CD8-positive, alpha-beta memory T cell (primary cell): ENCODE measurements at regions not wholly inside any gene's neighbourhood (a gene's known extent, or its start where the extent isn't known, plus 50 kb on each side); places are given as distances from the start of the nearest gene placed in this dataset.

Experiments used
- CTCF ChIA-PET: fragments of 350-600 bp; sonication (Branson Sonifier 250); formaldehyde crosslinking; loops from one replicate; lab custom pipeline; 2021; ENCODE audit warnings: antibody characterized with exemption; lab: Charles Lee
- POLR2A ChIA-PET: fragments of 350-600 bp; sonication (Branson Sonifier 250); formaldehyde crosslinking; loops from one replicate; lab custom pipeline; 2021; ENCODE audit warnings: antibody characterized with exemption; lab: Charles Lee
- DNase-seq, 5 donors: peaks; one replicate each; pipeline versions ENCODE4 v3.0.0 to v3.0.0-alpha.2; 2020 to 2022; ENCODE audit warnings: mixed read lengths in 1 of 5
- H3K27ac ChIP-seq: one replicate; pipeline ENCODE4 v1.7.0; 2013; ENCODE audit warnings: low read depth, mild to moderate bottlenecking, low read length, moderate library complexity
- H3K27me3 ChIP-seq: 2 replicates; pipeline ENCODE4 v1.7.0; 2013; ENCODE audit warnings: low read length, mild to moderate bottlenecking; ENCODE audit not compliant: insufficient read depth, poor library complexity, severe bottlenecking
- H3K36me3 ChIP-seq: 2 replicates; pipeline ENCODE4 v1.7.0; 2013; ENCODE audit warnings: mild to moderate bottlenecking, low read length, moderate library complexity; ENCODE audit not compliant: insufficient read depth
- H3K4me1 ChIP-seq: 2 replicates; pipeline ENCODE4 v1.7.0; 2013; ENCODE audit warnings: mild to moderate bottlenecking, low read length, moderate library complexity; ENCODE audit not compliant: insufficient read depth
- H3K4me3 ChIP-seq: 2 replicates; pipeline ENCODE4 v1.7.0; 2013; ENCODE audit warnings: mild to moderate bottlenecking, low read length
- H3K9me3 ChIP-seq: 2 replicates; pipeline ENCODE4 v1.7.0; 2013; ENCODE audit warnings: mild to moderate bottlenecking, low read length
- H3K27ac Mint-ChIP-seq, 8 donors: one replicate each; pipeline ENCODE4 v1.8.0; 2020 to 2021; ENCODE audit warnings: mixed read lengths in 8 of 8, mild to moderate bottlenecking in 6 of 8, inconsistent platforms in 3 of 8, moderate library complexity in 3 of 8
- H3K27me3 Mint-ChIP-seq, 2 donors: one replicate each; pipeline ENCODE4 v1.8.0; 2020 to 2021; ENCODE audit warnings: mixed read lengths in 2 of 2, mild to moderate bottlenecking in 1 of 2, moderate library complexity in 1 of 2
- H3K36me3 Mint-ChIP-seq, 3 donors: one replicate each; pipeline ENCODE4 v1.8.0; 2020 to 2021; ENCODE audit warnings: mixed read lengths in 3 of 3, inconsistent platforms in 1 of 3, mild to moderate bottlenecking in 1 of 3
- H3K4me1 Mint-ChIP-seq, 3 donors: one replicate each; pipeline ENCODE4 v1.8.0; 2020 to 2021; ENCODE audit warnings: mixed read lengths in 3 of 3, inconsistent platforms in 1 of 3, mild to moderate bottlenecking in 1 of 3
- H3K4me3 Mint-ChIP-seq, 7 donors: one replicate each; pipeline ENCODE4 v1.8.0; 2020 to 2021; ENCODE audit warnings: mixed read lengths in 7 of 7, mild to moderate bottlenecking in 6 of 7, moderate library complexity in 4 of 7, inconsistent platforms in 2 of 7
- H3K9me3 Mint-ChIP-seq, 5 donors: one replicate each; pipeline ENCODE4 v1.8.0; 2020 to 2022; ENCODE audit warnings: mixed read lengths in 5 of 5, mild to moderate bottlenecking in 3 of 5, moderate library complexity in 2 of 5, inconsistent platforms in 1 of 5

DNA sequence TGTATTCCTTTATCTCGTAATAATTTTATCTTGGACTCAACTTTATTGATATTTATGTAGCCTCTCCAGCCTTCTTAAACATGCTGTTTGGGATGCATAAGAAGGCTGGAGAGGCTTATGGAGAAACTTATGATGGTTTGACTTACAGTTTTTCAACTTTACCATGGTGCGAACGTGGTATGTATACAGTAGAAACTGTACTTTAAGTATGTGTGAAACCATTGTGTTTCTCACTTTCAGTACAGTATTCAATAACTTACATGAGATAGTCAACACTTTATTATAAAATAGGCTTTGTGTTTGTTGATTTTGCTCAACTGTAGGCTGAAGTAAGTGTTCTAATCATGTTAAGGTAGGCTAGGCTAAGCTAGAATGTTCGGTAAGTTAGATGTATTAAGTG, 206.8 kb downstream of the SEC14L1 start:
- no peak overlapping the region for H3K27ac Mint-ChIP-seq
- H3K36me3 Mint-ChIP-seq, result no peaks in the 10 kb centered on the region
- Histone ChIP-seq H3K4me3 (no peak overlapping the region), H3K4me1 (peaks cover 36% of the 10 kb centered on the region), H3K36me3 (no peaks in the 10 kb centered on the region), H3K27me3 (no peaks in the 10 kb centered on the region), H3K27ac (no peak overlapping the region), H3K9me3 (no peaks in the 10 kb centered on the region)
- no peaks in the 10 kb centered on the region for H3K27me3 Mint-ChIP-seq
- no peaks in the 10 kb centered on the region for H3K9me3 Mint-ChIP-seq
- peak overlapping the region in 1 of 7 donors; percentile 9 for H3K4me3 Mint-ChIP-seq
- CTCF ChIA-PET, result interaction anchor here (0.7 to 2.0 kb wide), 4 partner anchors 10 to 147 kb away, joined by 3 to 6 read pairs (median 4); no protein-coding TSS in a partner anchor
- no peak for DNase-seq
- POLR2A ChIA-PET, result interaction anchor here (0.6 to 0.7 kb wide), 3 partner anchors 11 to 1245 kb away, joined by 3 to 6 read pairs (median 3); no protein-coding TSS in a partner anchor
- peaks cover 37 to 59% (median 59%) of the 10 kb centered on the region in 3 donors for H3K4me1 Mint-ChIP-seq

GRCh38 chr17:77349976-77350830, 209.4 kb downstream of the SEC14L1 start:
- Histone ChIP-seq H3K36me3 (no peaks in the 10 kb centered on the region), H3K27ac (no peak overlapping the region), H3K27me3 (no peaks in the 10 kb centered on the region), H3K4me1 (peaks cover 14% of the 10 kb centered on the region), H3K9me3 (no peaks in the 10 kb centered on the region), H3K4me3 (no peak overlapping the region)
- Mint-ChIP-seq H3K36me3 (no peaks in the 10 kb centered on the region), H3K4me1 (peaks cover 19 to 34% (median 34%) of the 10 kb centered on the region in 3 donors), H3K4me3 (no peak overlapping the region), H3K27me3 (no peaks in the 10 kb centered on the region), H3K27ac (no peak overlapping the region), H3K9me3 (no peaks in the 10 kb centered on the region)
- ChIA-PET CTCF (interaction anchor here (1.5 kb wide), 1 partner anchor 18 kb away, joined by 5 read pairs; no protein-coding TSS in a partner anchor), POLR2A (no interaction called here)
- peak in 1 of 5 donors; percentile 13 for DNase-seq

GRCh38 chr17:77352441-77352840, 211.7 kb downstream of the SEC14L1 start:
- POLR2A ChIA-PET, result no interaction called here
- H3K4me1 Mint-ChIP-seq, result peaks cover 14 to 30% (median 24%) of the 10 kb centered on the region in 3 donors
- CTCF ChIA-PET, result no interaction called here
- H3K9me3 ChIP-seq, result no peaks in the 10 kb centered on the region
- no peak overlapping the region for H3K4me3 Mint-ChIP-seq
- H3K27ac Mint-ChIP-seq, result peak overlapping the region in 1 of 8 donors; percentile 67
- H3K27ac ChIP-seq, result no peak overlapping the region
- H3K4me3 ChIP-seq, result no peak overlapping the region
- DNase-seq, result no peak
- no peaks in the 10 kb centered on the region for H3K36me3 Mint-ChIP-seq
- H3K9me3 Mint-ChIP-seq, result peaks cover 0 to 3% (median 0%) of the 10 kb centered on the region in 5 donors
- no peaks in the 10 kb centered on the region for H3K36me3 ChIP-seq
- H3K27me3 Mint-ChIP-seq, result peaks cover 0 to 13% of the 10 kb centered on the region in 2 donors
- peaks cover 14% of the 10 kb centered on the region for H3K4me1 ChIP-seq
- H3K27me3 ChIP-seq, result no peaks in the 10 kb centered on the region

GRCh38 chr17:77352996-77353395, 212.2 kb downstream of the SEC14L1 start:
- Histone ChIP-seq H3K27ac (no peak overlapping the region), H3K4me3 (no peak overlapping the region), H3K4me1 (peaks cover 14% of the 10 kb centered on the region), H3K9me3 (no peaks in the 10 kb centered on the region), H3K27me3 (no peaks in the 10 kb centered on the region), H3K36me3 (no peaks in the 10 kb centered on the region)
- peaks cover 16 to 33% (median 23%) of the 10 kb centered on the region in 3 donors for H3K4me1 Mint-ChIP-seq
- ChIA-PET CTCF (interaction anchor here (0.6 kb wide), 1 partner anchor 47 kb away, joined by 3 read pairs; no protein-coding TSS in a partner anchor), POLR2A (no interaction called here)
- H3K4me3 Mint-ChIP-seq, result no peak overlapping the region
- peak overlapping the region in 1 of 8 donors; percentile 67 for H3K27ac Mint-ChIP-seq
- H3K9me3 Mint-ChIP-seq, result peaks cover 0 to 3% (median 0%) of the 10 kb centered on the region in 5 donors
- DNase-seq, result peak in 1 of 5 donors; percentile 36
- peaks cover 0 to 17% of the 10 kb centered on the region in 2 donors for H3K27me3 Mint-ChIP-seq
- H3K36me3 Mint-ChIP-seq, result no peaks in the 10 kb centered on the region

DNA sequence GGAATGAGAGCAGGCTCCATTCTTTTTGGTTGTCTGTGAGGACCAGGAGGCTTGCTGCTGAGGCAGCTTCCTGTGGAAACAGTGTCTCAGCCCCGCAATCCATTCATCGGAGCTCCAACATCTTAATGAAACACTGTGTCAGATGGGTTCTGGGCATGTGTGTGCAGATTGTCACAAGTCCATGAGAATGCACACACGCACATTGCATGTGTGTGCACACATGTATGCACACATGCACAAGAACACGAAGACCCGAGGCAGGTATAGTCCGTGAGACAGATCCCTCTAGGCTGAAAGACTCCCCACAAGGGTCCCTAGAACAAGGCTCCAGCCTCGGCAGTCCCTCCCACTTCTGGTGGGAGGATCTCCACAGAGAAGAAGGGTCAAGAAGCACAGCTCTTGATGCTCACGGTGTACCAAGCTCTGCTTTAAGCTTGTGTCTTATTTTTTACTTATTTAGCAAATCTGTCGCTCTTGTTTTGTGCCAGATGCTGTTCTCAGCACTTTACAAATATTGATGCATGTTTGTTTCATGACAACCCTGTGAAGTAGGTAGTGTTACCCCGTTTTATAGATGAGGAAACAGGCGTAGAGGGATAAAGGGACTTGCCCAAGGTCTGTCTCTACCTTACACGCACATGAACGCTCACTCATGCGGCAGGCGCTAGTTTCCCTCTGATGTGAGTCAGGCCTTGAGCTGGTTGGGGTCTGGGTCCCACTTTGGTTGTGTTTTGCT, 213.1 kb downstream of the SEC14L1 start:
- H3K9me3 Mint-ChIP-seq, result peaks cover 0 to 3% (median 0%) of the 10 kb centered on the region in 5 donors
- no peaks in the 10 kb centered on the region for H3K27me3 ChIP-seq
- no peaks in the 10 kb centered on the region for H3K36me3 Mint-ChIP-seq
- peak overlapping the region in 2 of 8 donors; percentile 54 to 67 for H3K27ac Mint-ChIP-seq
- H3K4me1 ChIP-seq, result peaks cover 14% of the 10 kb centered on the region
- peaks cover 16 to 28% (median 19%) of the 10 kb centered on the region in 3 donors for H3K4me1 Mint-ChIP-seq
- CTCF ChIA-PET, result no interaction called here
- POLR2A ChIA-PET, result no interaction called here
- peaks cover 0 to 17% of the 10 kb centered on the region in 2 donors for H3K27me3 Mint-ChIP-seq
- H3K36me3 ChIP-seq, result no peaks in the 10 kb centered on the region
- no peak overlapping the region for H3K4me3 ChIP-seq
- DNase-seq, result peak in 1 of 5 donors; percentile 10
- no peak overlapping the region for H3K4me3 Mint-ChIP-seq
- no peak overlapping the region for H3K27ac ChIP-seq
- no peaks in the 10 kb centered on the region for H3K9me3 ChIP-seq

- no peaks in the 10 kb centered on the region for H3K36me3 Mint-ChIP-seq
- Histone ChIP-seq H3K27me3 (no peaks in the 10 kb centered on the region), H3K36me3 (no peaks in the 10 kb centered on the region), H3K9me3 (no peaks in the 10 kb centered on the region), H3K4me1 (peaks cover 14% of the 10 kb centered on the region), H3K27ac (no peak overlapping the region), H3K4me3 (no peak overlapping the region)
- peaks cover 14 to 23% (median 16%) of the 10 kb centered on the region in 3 donors for H3K4me1 Mint-ChIP-seq
- H3K27me3 Mint-ChIP-seq, result peaks cover 0 to 17% of the 10 kb centered on the region in 2 donors
- ChIA-PET POLR2A (no interaction called here), CTCF (no interaction called here)
- peak in 1 of 5 donors; percentile 41 for DNase-seq
- peak overlapping the region in 2 of 8 donors; percentile 29 to 67 for H3K27ac Mint-ChIP-seq
- peaks cover 0 to 3% (median 0%) of the 10 kb centered on the region in 5 donors for H3K9me3 Mint-ChIP-seq
- no peak overlapping the region for H3K4me3 Mint-ChIP-seq
Observed at GRCh38 chr17:77354420-77354669, 213.6 kb downstream of the SEC14L1 start.

DNA sequence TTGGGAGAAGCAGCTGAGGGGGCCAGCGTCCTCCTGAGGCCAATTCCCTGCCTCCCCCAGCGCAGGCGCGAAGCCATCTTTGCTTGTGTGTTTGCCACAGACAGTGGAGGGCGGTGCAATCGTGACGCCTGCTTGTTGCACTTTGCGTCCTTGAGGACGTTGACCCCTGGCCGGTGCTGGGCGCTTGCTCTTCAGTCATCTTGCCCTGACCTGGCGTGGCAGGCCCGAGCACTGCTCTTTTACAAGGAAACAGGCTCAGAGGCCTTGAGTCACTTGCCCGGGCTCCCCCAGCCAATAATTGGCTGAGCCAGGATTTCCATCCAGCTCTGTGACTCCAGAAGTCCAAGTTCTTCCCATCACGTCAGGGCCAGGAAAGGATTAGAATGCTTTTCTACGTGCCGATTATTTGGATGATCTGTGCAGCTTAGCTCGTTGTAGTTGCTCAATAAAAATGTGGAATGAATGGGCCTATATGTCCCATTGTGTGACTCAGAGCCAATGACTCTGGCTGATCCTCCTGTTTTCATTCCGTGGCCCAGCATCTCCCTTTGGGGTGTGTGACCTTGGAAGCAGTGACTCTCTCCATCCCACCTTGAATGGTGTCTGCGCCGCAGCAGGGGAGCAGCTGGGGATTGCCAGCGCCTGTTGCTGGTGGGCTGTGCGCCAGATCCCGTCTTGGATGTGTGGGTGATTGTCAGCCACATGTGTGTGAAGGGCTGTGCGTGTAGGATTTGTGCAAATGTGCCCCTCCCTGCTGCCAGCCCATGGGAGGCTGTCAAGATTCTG, 214.1 kb downstream of the SEC14L1 start:
- Mint-ChIP-seq H3K9me3 (peaks cover 0 to 3% (median 0%) of the 10 kb centered on the region in 5 donors), H3K27me3 (peaks cover 0 to 17% of the 10 kb centered on the region in 2 donors), H3K27ac (peak overlapping the region in 2 of 8 donors; percentile 6 to 29), H3K4me1 (peaks cover 14 to 22% (median 16%) of the 10 kb centered on the region in 3 donors), H3K4me3 (no peak overlapping the region), H3K36me3 (no peaks in the 10 kb centered on the region)
- CTCF ChIA-PET, result no interaction called here
- Histone ChIP-seq H3K36me3 (no peaks in the 10 kb centered on the region), H3K27ac (no peak overlapping the region), H3K4me3 (no peak overlapping the region), H3K9me3 (no peaks in the 10 kb centered on the region), H3K27me3 (no peaks in the 10 kb centered on the region), H3K4me1 (peaks cover 14% of the 10 kb centered on the region)
- POLR2A ChIA-PET, result no interaction called here
- peak in 2 of 5 donors; percentile 14 to 25 for DNase-seq
